CD4-positive, alpha-beta T cell (primary cell): ENCODE measurements at regions not wholly inside any gene's neighbourhood (a gene's known extent, or its start where the extent isn't known, plus 50 kb on each side); places are given as distances from the start of the nearest gene placed in this dataset.

Source experiments
- ATAC-seq: fragments of 200-7000 bp; cut with Tn5 transposase; one replicate; pipeline ENCODE4 v1.10.0; 2022; ENCODE audit warnings: mild to moderate bottlenecking; ENCODE audit not compliant: poor library complexity
- CTCF ChIA-PET: fragments of 350-600 bp; sonication (Branson Sonifier 250); formaldehyde crosslinking; loops from one replicate; lab custom pipeline; 2021; ENCODE audit warnings: antibody characterized with exemption, inconsistent platforms; lab: Charles Lee
- POLR2A ChIA-PET: fragments of 350-600 bp; sonication (Branson Sonifier 250); formaldehyde crosslinking; loops from one replicate; lab custom pipeline; 2021; ENCODE audit warnings: antibody characterized with exemption, inconsistent platforms; lab: Charles Lee
- DNase-seq, 14 experiments: peaks; one replicate each; pipeline ENCODE4 v3.0.0-alpha.2; 2013 to 2020; ENCODE audit warnings: mixed read lengths in 2 of 14
- H3K27ac ChIP-seq, 2 donors: one replicate each; pipeline versions ENCODE4 v1.5.1 to v1.7.0; 2013; ENCODE audit warnings: low read length in 2 of 2, low read depth in 1 of 2, mild to moderate bottlenecking in 1 of 2
- H3K27me3 ChIP-seq, 2 experiments: 1 replicate in 1 of 2; 2 replicates in 1 of 2; pipeline versions ENCODE4 v1.6.1 to v1.7.0; 2013; ENCODE audit warnings: low read length in 2 of 2, control low read depth in 1 of 2, mild to moderate bottlenecking in 1 of 2, moderate library complexity in 1 of 2; ENCODE audit not compliant: insufficient read depth in 2 of 2, control insufficient read depth in 1 of 2
- H3K36me3 ChIP-seq: one replicate; pipeline ENCODE4 v1.6.1; 2013; ENCODE audit warnings: low read length, control low read depth; ENCODE audit not compliant: insufficient read depth
- H3K4me1 ChIP-seq: one replicate; pipeline ENCODE4 v1.6.1; 2013; ENCODE audit warnings: low read length, control low read depth; ENCODE audit not compliant: insufficient read depth
- H3K4me3 ChIP-seq: one replicate; pipeline ENCODE4 v1.5.1; 2013; ENCODE audit warnings: mild to moderate bottlenecking, low read length, moderate library complexity
- H3K9me3 ChIP-seq, 2 experiments: 1 replicate in 1 of 2; 2 replicates in 1 of 2; pipeline versions ENCODE4 v1.6.1 to v1.7.0; 2013; ENCODE audit warnings: low read length in 2 of 2, mild to moderate bottlenecking in 2 of 2, control low read depth in 1 of 2, moderate library complexity in 1 of 2; ENCODE audit not compliant: control insufficient read depth in 1 of 2, insufficient read depth in 1 of 2
- H3K27ac Mint-ChIP-seq: one replicate; pipeline ENCODE4 v1.8.0; 2020; ENCODE audit warnings: mixed read lengths
- H3K27me3 Mint-ChIP-seq: one replicate; pipeline ENCODE4 v1.8.0; 2021; ENCODE audit warnings: mixed read lengths
- H3K36me3 Mint-ChIP-seq: one replicate; pipeline ENCODE4 v1.8.0; 2021; ENCODE audit warnings: low read depth, mixed read lengths
- H3K4me1 Mint-ChIP-seq: one replicate; pipeline ENCODE4 v1.8.0; 2021; ENCODE audit warnings: low read depth, mixed read lengths
- H3K4me3 Mint-ChIP-seq: one replicate; pipeline ENCODE4 v1.8.0; 2020; ENCODE audit warnings: mild to moderate bottlenecking, mixed read lengths
- H3K9me3 Mint-ChIP-seq: one replicate; pipeline ENCODE4 v1.8.0; 2020; ENCODE audit warnings: mixed read lengths
- CTCF ChIP-seq: fragments of 200-600 bp; IDR thresholded peaks from one replicate; pipeline ENCODE4 v1.8.0; 2022; ENCODE audit warnings: antibody characterized with exemption, mild to moderate bottlenecking
- intact Hi-C, 2 experiments: fragments of 100-400 bp; cut with DNase I in 1 of 2; cut with micrococcal nuclease in 1 of 2; formaldehyde crosslinking; loops; one replicate each; pipeline versions ENCODE4 v1.15.1 to v1.9.0; 2023 to 2025; cut with DNase I, micrococcal nuclease

GRCh38 chr21:20511216-20511880 is 486.9 kb upstream of the NCAM2 start:
- Histone ChIP-seq H3K4me1 (no peaks in the 10 kb centered on the region), H3K27ac (no peak overlapping the region), H3K4me3 (no peak overlapping the region), H3K9me3 (peaks cover 5 to 36% of the 10 kb centered on the region in 2 experiments), H3K36me3 (no peaks in the 10 kb centered on the region), H3K27me3 (no peaks in the 10 kb centered on the region)
- ATAC-seq, result no peak
- peaks cover 4% of the 10 kb centered on the region for H3K9me3 Mint-ChIP-seq
- TF ChIP-seq CTCF, result no peak
- no peak for DNase-seq
- no peaks in the 10 kb centered on the region for H3K36me3 Mint-ChIP-seq
- H3K4me1 Mint-ChIP-seq, result no peaks in the 10 kb centered on the region
- CTCF ChIA-PET, result no interaction called here
- intact Hi-C loops, result no loop called here
- no peak overlapping the region for H3K4me3 Mint-ChIP-seq
- no peak overlapping the region for H3K27ac Mint-ChIP-seq
- H3K27me3 Mint-ChIP-seq, result no peaks in the 10 kb centered on the region
- POLR2A ChIA-PET, result no interaction called here

GRCh38 chr21:20515446-20515845 is 482.8 kb upstream of the NCAM2 start:
- ChIA-PET POLR2A (no interaction called here), CTCF (no interaction called here)
- intact Hi-C loops, result no loop called here
- Mint-ChIP-seq H3K9me3 (peaks cover 2% of the 10 kb centered on the region), H3K36me3 (no peaks in the 10 kb centered on the region), H3K27ac (no peak overlapping the region), H3K4me1 (no peaks in the 10 kb centered on the region), H3K27me3 (no peaks in the 10 kb centered on the region), H3K4me3 (no peak overlapping the region)
- H3K4me3 ChIP-seq, result no peak overlapping the region
- H3K4me1 ChIP-seq, result no peaks in the 10 kb centered on the region
- H3K9me3 ChIP-seq, result peaks cover 0 to 17% of the 10 kb centered on the region in 2 experiments
- H3K27ac ChIP-seq, result no peak overlapping the region
- TF ChIP-seq CTCF, result no peak
- DNase-seq, result no peak
- no peak for ATAC-seq
- no peaks in the 10 kb centered on the region for H3K36me3 ChIP-seq
- no peaks in the 10 kb centered on the region for H3K27me3 ChIP-seq

- H3K36me3 ChIP-seq, result no peaks in the 10 kb centered on the region
- Mint-ChIP-seq H3K27ac (no peak overlapping the region), H3K27me3 (no peaks in the 10 kb centered on the region), H3K4me3 (no peak overlapping the region), H3K9me3 (peaks cover 6% of the 10 kb centered on the region), H3K36me3 (no peaks in the 10 kb centered on the region), H3K4me1 (no peaks in the 10 kb centered on the region)
- intact Hi-C loops, result no loop called here
- no peak overlapping the region for H3K27ac ChIP-seq
- H3K27me3 ChIP-seq, result no peaks in the 10 kb centered on the region
- H3K4me1 ChIP-seq, result no peaks in the 10 kb centered on the region
- ChIA-PET CTCF (no interaction called here), POLR2A (no interaction called here)
- TF ChIP-seq CTCF, result no peak
- ATAC-seq (no peak), DNase-seq (no peak)
- H3K9me3 ChIP-seq, result peaks cover 0 to 4% of the 10 kb centered on the region in 2 experiments
- H3K4me3 ChIP-seq, result no peak overlapping the region
These were observed 479.1 kb upstream of the NCAM2 start for GRCh38 chr21:20519076-20519475.
